ENCODE measurements at regions not wholly inside any gene's neighbourhood (a gene's known extent, or its start where the extent isn't known, plus 50 kb on each side); places are given as distances from the start of the nearest gene placed in this dataset.

DNA sequence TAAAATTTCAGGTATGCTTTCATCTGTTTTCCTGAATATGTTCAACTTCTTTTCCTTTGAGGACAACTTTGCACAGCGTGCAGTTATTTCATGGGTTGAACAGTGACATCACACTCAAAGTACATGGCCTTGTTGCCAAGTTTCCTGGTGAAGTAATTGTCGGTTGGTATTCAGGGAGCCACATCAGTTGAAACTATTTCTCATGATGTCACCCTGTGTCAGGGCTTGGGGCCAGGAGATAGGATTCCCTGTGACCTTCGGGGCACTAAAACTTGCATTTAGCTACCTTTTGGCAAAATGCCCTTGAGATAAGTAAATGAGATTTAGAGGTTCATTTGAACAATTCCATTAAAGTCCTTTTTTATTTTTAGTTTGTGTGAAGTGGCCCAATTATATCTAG lies 383.9 kb downstream of the SH3GL2 start:
- no peak overlapping the region for H3K27ac ChIP-seq (ENCODE audit: low read length in 2 of 2)
- no peak for DNase-seq
- POLR2A ChIA-PET = no interaction called here
- Mint-ChIP-seq H3K9me3 (ENCODE audit: insufficient read depth) (no peaks in the 10 kb centered on the region), H3K4me1 (no peaks in the 10 kb centered on the region), H3K27ac (no peak overlapping the region), H3K4me3 (no peak overlapping the region), H3K27me3 (no peaks in the 10 kb centered on the region)
- intact Hi-C loops (cut with micrococcal nuclease) = no loop called here
- H3K4me3 ChIP-seq (ENCODE audit: control extremely low read depth in 1 of 5, extremely low read depth in 1 of 5, insufficient read depth in 1 of 5, low read depth in 2 of 5, low read length in 4 of 5) = no peak overlapping the region
- no peaks in the 10 kb centered on the region for H3K79me2 ChIP-seq (ENCODE audit: control insufficient read depth, insufficient read depth, low read length)
- ATAC-seq (ENCODE audit: low read depth) = no peak
- H3K27me3 ChIP-seq (replicated peaks in 1 of 4; ENCODE audit: control extremely low read depth in 1 of 4, control insufficient read depth in 3 of 4, insufficient read depth in 4 of 4, low read length in 3 of 4) = no peaks in the 10 kb centered on the region
- H3K4me1 ChIP-seq (ENCODE audit: control insufficient read depth in 2 of 2, insufficient read depth in 2 of 2, low read length in 2 of 2) = no peaks in the 10 kb centered on the region
- H3K9ac ChIP-seq (ENCODE audit: low read length) = no peak overlapping the region
- no peak overlapping the region for H3K4me2 ChIP-seq (replicated peaks; ENCODE audit: low read depth, low read length, poor library complexity, severe bottlenecking)
- CTCF ChIA-PET = no interaction called here
- no peak overlapping the region for H2AFZ ChIP-seq (ENCODE audit: insufficient read depth, low read depth, low read length, poor library complexity, severe bottlenecking)
- H3K9me3 ChIP-seq (ENCODE audit: control extremely low read depth in 1 of 3, control insufficient read depth in 2 of 3, insufficient read depth in 1 of 3, low read length in 2 of 3) = no peaks in the 10 kb centered on the region
- no peaks in the 10 kb centered on the region for H4K20me1 ChIP-seq (ENCODE audit: control insufficient read depth, insufficient read depth, low read length, poor library complexity, severe bottlenecking)
- 80% methylated on average over 1 of the region's 3 CpGs for WGBS (ENCODE audit: insufficient coverage)
- no peak for TF ChIP-seq EZH2 (IDR thresholded peaks at IDR 0.05; ENCODE audit: borderline replicate concordance, insufficient read depth, low read depth, low read length, poor library complexity, severe bottlenecking)
- TF ChIP-seq, protein P1, sequence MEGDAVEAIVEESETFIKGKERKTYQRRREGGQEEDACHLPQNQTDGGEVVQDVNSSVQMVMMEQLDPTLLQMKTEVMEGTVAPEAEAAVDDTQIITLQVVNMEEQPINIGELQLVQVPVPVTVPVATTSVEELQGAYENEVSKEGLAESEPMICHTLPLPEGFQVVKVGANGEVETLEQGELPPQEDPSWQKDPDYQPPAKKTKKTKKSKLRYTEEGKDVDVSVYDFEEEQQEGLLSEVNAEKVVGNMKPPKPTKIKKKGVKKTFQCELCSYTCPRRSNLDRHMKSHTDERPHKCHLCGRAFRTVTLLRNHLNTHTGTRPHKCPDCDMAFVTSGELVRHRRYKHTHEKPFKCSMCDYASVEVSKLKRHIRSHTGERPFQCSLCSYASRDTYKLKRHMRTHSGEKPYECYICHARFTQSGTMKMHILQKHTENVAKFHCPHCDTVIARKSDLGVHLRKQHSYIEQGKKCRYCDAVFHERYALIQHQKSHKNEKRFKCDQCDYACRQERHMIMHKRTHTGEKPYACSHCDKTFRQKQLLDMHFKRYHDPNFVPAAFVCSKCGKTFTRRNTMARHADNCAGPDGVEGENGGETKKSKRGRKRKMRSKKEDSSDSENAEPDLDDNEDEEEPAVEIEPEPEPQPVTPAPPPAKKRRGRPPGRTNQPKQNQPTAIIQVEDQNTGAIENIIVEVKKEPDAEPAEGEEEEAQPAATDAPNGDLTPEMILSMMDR (IDR thresholded peaks at IDR 0.05) = no peak
- no peaks in the 10 kb centered on the region for H3K36me3 ChIP-seq (replicated peaks in 1 of 2; ENCODE audit: control extremely low read depth in 1 of 2, control insufficient read depth in 1 of 2, extremely low read depth in 1 of 2, insufficient read depth in 2 of 2, low read length in 1 of 2)

DNA sequence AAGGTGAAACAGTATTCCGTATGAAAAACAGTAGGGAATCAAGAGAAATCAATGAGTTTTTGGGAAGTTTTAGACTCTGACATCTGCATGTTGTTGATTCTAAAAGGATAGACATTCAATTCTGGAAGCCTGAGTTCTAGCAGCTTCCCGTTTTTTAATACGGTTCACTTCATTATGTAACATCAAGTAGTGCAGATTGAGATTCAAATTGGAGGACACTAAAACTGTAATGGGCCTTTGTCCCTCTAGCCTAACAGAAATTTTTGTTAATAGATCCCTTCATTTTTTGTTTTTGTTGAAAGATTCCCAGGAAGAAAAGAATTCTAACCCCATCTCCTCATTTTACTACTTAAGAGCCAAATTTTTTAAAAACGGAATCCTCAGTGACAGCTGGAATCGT lies 384.6 kb downstream of the SH3GL2 start:
- Mint-ChIP-seq H3K9me3 (ENCODE audit: insufficient read depth) (no peaks in the 10 kb centered on the region), H3K27ac (no peak overlapping the region), H3K4me1 (no peaks in the 10 kb centered on the region), H3K27me3 (no peaks in the 10 kb centered on the region), H3K4me3 (no peak overlapping the region)
- CTCF ChIA-PET = no interaction called here
- Histone ChIP-seq H4K20me1 (ENCODE audit: control insufficient read depth, insufficient read depth, low read length, poor library complexity, severe bottlenecking) (no peaks in the 10 kb centered on the region), H3K9ac (ENCODE audit: low read length) (no peak overlapping the region), H3K4me3 (ENCODE audit: control extremely low read depth in 1 of 5, extremely low read depth in 1 of 5, insufficient read depth in 1 of 5, low read depth in 2 of 5, low read length in 4 of 5) (no peak overlapping the region), H3K27me3 (replicated peaks in 1 of 4; ENCODE audit: control extremely low read depth in 1 of 4, control insufficient read depth in 3 of 4, insufficient read depth in 4 of 4, low read length in 3 of 4) (no peaks in the 10 kb centered on the region), H3K27ac (ENCODE audit: low read length in 2 of 2) (no peak overlapping the region), H3K79me2 (ENCODE audit: control insufficient read depth, insufficient read depth, low read length) (no peaks in the 10 kb centered on the region), H2AFZ (ENCODE audit: insufficient read depth, low read depth, low read length, poor library complexity, severe bottlenecking) (no peak overlapping the region), H3K36me3 (replicated peaks in 1 of 2; ENCODE audit: control extremely low read depth in 1 of 2, control insufficient read depth in 1 of 2, extremely low read depth in 1 of 2, insufficient read depth in 2 of 2, low read length in 1 of 2) (no peaks in the 10 kb centered on the region), H3K9me3 (ENCODE audit: control extremely low read depth in 1 of 3, control insufficient read depth in 2 of 3, insufficient read depth in 1 of 3, low read length in 2 of 3) (no peaks in the 10 kb centered on the region), H3K4me1 (ENCODE audit: control insufficient read depth in 2 of 2, insufficient read depth in 2 of 2, low read length in 2 of 2) (no peaks in the 10 kb centered on the region), H3K4me2 (replicated peaks; ENCODE audit: low read depth, low read length, poor library complexity, severe bottlenecking) (no peak overlapping the region)
- 80% methylated on average over 1 of the region's 5 CpGs for WGBS (ENCODE audit: insufficient coverage)
- intact Hi-C loops (cut with micrococcal nuclease) = no loop called here
- POLR2A ChIA-PET = no interaction called here
- DNase-seq = no peak
- ATAC-seq (ENCODE audit: low read depth) = no peak
- TF ChIP-seq, protein P1 (IDR thresholded peaks at IDR 0.05) = no peak
- TF ChIP-seq EZH2 (IDR thresholded peaks at IDR 0.05; ENCODE audit: borderline replicate concordance, insufficient read depth, low read depth, low read length, poor library complexity, severe bottlenecking) = no peak

Data from B cell (primary cell).